PC-9 (cell line): ENCODE measurements at regions not wholly inside any gene's neighbourhood (a gene's known extent, or its start where the extent isn't known, plus 50 kb on each side); places are given as distances from the start of the nearest gene placed in this dataset.

Source experiments
- BruUV-seq: library from RNA; stranded (reverse); fragments of 400-500 nt; replicated peaks from 2 replicates; lab custom pipeline; 2021; lab: Mats Ljungman, UMichigan
- CTCF ChIA-PET: fragments of 300-600 bp; sonication (Branson Sonifier 250); formaldehyde crosslinking; loops from one replicate; lab custom pipeline; 2022; ENCODE audit warnings: antibody characterized with exemption; lab: Charles Lee
- POLR2A ChIA-PET: fragments of 300-600 bp; sonication (Branson Sonifier 250); formaldehyde crosslinking; loops from one replicate; lab custom pipeline; 2022; ENCODE audit warnings: antibody characterized with exemption; ENCODE audit not compliant: unreplicated experiment; lab: Charles Lee
- DNase-seq, 2 experiments: peaks; one replicate each; pipeline versions ENCODE4 v3.0.0 to v3.0.0-alpha.2; 2015 to 2022; ENCODE audit warnings: mixed read lengths in 1 of 2
- H2AFZ ChIP-seq: fragments of 200-600 bp; sonication (generic); 2 replicates; pipeline ENCODE4 v1.8.1; 2017; ENCODE audit warnings: antibody characterized with exemption
- H3F3A ChIP-seq: fragments of 200-600 bp; sonication (generic); 2 replicates; pipeline ENCODE4 v1.8.1; 2017; ENCODE audit warnings: antibody characterized with exemption, mild to moderate bottlenecking, low read depth; ENCODE audit not compliant: insufficient read depth
- H3K27ac ChIP-seq: fragments of 200-600 bp; sonication (generic); 2 replicates; pipeline ENCODE4 v1.6.1; 2016; ENCODE audit warnings: mixed run types
- H3K27me3 ChIP-seq: fragments of 200-600 bp; sonication (generic); 2 replicates; pipeline ENCODE4 v1.6.1; 2016; ENCODE audit warnings: low read depth, mixed run types; ENCODE audit not compliant: insufficient read depth
- H3K36me3 ChIP-seq: fragments of 200-600 bp; sonication (generic); 2 replicates; pipeline ENCODE4 v1.6.1; 2016; ENCODE audit warnings: low read depth, mixed run types
- H3K4me1 ChIP-seq: fragments of 200-600 bp; sonication (generic); replicated peaks from 2 replicates; pipeline ENCODE4 v1.6.1; 2016; ENCODE audit warnings: mixed run types; ENCODE audit not compliant: insufficient read depth
- H3K4me2 ChIP-seq: fragments of 200-600 bp; sonication (generic); 2 replicates; pipeline ENCODE4 v1.6.1; 2017; ENCODE audit warnings: mixed run types
- H3K4me3 ChIP-seq: fragments of 200-600 bp; sonication (generic); 2 replicates; pipeline ENCODE4 v1.6.1; 2016; ENCODE audit warnings: mixed run types
- H3K79me2 ChIP-seq: fragments of 200-600 bp; sonication (generic); 2 replicates; pipeline ENCODE4 v1.6.1; 2017; ENCODE audit warnings: low read depth, mixed run types
- H3K9me2 ChIP-seq: fragments of 200-600 bp; sonication (generic); 2 replicates; pipeline ENCODE4 v1.8.1; 2017; ENCODE audit warnings: mild to moderate bottlenecking; ENCODE audit not compliant: insufficient read depth
- H3K9me3 ChIP-seq: fragments of 200-600 bp; sonication (generic); 2 replicates; pipeline ENCODE4 v1.8.1; 2016; ENCODE audit warnings: low read depth; ENCODE audit not compliant: insufficient read depth
- H4K20me1 ChIP-seq: fragments of 200-600 bp; sonication (generic); 2 replicates; pipeline ENCODE4 v1.8.1; 2017; ENCODE audit not compliant: insufficient read depth
- CTCF ChIP-seq: fragments of 200-600 bp; sonication (generic); conservative IDR thresholded peaks from 2 replicates; pipeline ENCODE4 v1.6.1; 2017; ENCODE audit warnings: mixed run types, antibody characterized with exemption, mild to moderate bottlenecking, moderate library complexity
- EZH2 ChIP-seq: fragments of 200-600 bp; sonication (generic); IDR thresholded peaks from 2 replicates; pipeline ENCODE4 v1.8.0; 2017; ENCODE audit warnings: antibody characterized with exemption, low read depth
- intact Hi-C: fragments of 100-400 bp; cut with micrococcal nuclease; formaldehyde crosslinking; loops from one replicate; pipeline ENCODE4 v1.10.0; 2022; ENCODE audit not compliant: unreplicated experiment

DNA sequence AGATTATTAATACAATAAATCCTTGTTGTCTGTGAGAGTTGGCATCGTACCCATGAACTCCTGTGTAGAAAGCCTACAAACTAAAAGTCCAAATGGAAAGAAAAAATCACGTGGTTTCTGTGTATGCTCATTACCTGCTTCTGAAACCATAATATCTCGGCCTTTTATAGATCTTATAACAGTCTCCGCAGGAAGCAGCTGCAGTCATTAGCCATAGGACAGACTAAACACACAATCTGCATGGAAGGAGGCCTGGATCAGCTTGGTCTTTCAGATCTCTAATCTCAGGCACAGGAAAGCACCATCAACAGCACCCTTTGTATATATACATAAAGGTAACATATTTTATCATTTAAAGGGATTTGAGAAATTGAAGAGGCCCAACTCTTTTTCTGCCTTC is 508.9 kb upstream of the TCF4 start:
- no TSS peak for BruUV-seq
- H3F3A ChIP-seq: no peaks in the 10 kb centered on the region
- no peak overlapping the region for H3K27ac ChIP-seq
- DNase-seq: no peak
- TF ChIP-seq EZH2 (no peak), CTCF (no peak)
- H3K79me2 ChIP-seq: no peaks in the 10 kb centered on the region
- H4K20me1 ChIP-seq: no peaks in the 10 kb centered on the region
- no peak overlapping the region for H3K4me2 ChIP-seq
- no peak overlapping the region for H3K4me3 ChIP-seq
- ChIA-PET POLR2A (no interaction called here), CTCF (no interaction called here)
- H2AFZ ChIP-seq: no peak overlapping the region
- H3K9me2 ChIP-seq: no peaks in the 10 kb centered on the region
- no peaks in the 10 kb centered on the region for H3K27me3 ChIP-seq
- no peaks in the 10 kb centered on the region for H3K36me3 ChIP-seq
- no peaks in the 10 kb centered on the region for H3K9me3 ChIP-seq
- intact Hi-C loops: no loop called here
- no peaks in the 10 kb centered on the region for H3K4me1 ChIP-seq

- H3K4me1 ChIP-seq: no peaks in the 10 kb centered on the region
- H4K20me1 ChIP-seq: no peaks in the 10 kb centered on the region
- H3K79me2 ChIP-seq: no peaks in the 10 kb centered on the region
- DNase-seq: no peak
- H3K4me2 ChIP-seq: no peak overlapping the region
- H3K27ac ChIP-seq: no peak overlapping the region
- BruUV-seq: no TSS peak
- CTCF ChIA-PET: no interaction called here
- no peaks in the 10 kb centered on the region for H3K9me2 ChIP-seq
- H3F3A ChIP-seq: no peaks in the 10 kb centered on the region
- H3K4me3 ChIP-seq: no peak overlapping the region
- H3K9me3 ChIP-seq: no peaks in the 10 kb centered on the region
- no peaks in the 10 kb centered on the region for H3K27me3 ChIP-seq
- no peaks in the 10 kb centered on the region for H3K36me3 ChIP-seq
- TF ChIP-seq CTCF (no peak), EZH2 (no peak)
- H2AFZ ChIP-seq: no peak overlapping the region
- POLR2A ChIA-PET: no interaction called here
- intact Hi-C loops: no loop called here
Measured at GRCh38 chr18:56089612-56090258, 501.7 kb upstream of the TCF4 start.

- H3K27ac ChIP-seq: no peak overlapping the region
- H3K4me2 ChIP-seq: no peak overlapping the region
- H3K27me3 ChIP-seq: no peaks in the 10 kb centered on the region
- intact Hi-C loops: no loop called here
- H3K4me3 ChIP-seq: no peak overlapping the region
- H3K9me2 ChIP-seq: no peaks in the 10 kb centered on the region
- CTCF ChIA-PET: no interaction called here
- no peaks in the 10 kb centered on the region for H3F3A ChIP-seq
- no peak for DNase-seq
- no peak overlapping the region for H2AFZ ChIP-seq
- no peaks in the 10 kb centered on the region for H3K79me2 ChIP-seq
- H4K20me1 ChIP-seq: no peaks in the 10 kb centered on the region
- H3K9me3 ChIP-seq: no peaks in the 10 kb centered on the region
- H3K4me1 ChIP-seq: no peaks in the 10 kb centered on the region
- no TSS peak for BruUV-seq
- no peaks in the 10 kb centered on the region for H3K36me3 ChIP-seq
- no peak for TF ChIP-seq CTCF
- no peak for TF ChIP-seq EZH2
- POLR2A ChIA-PET: no interaction called here
Measured at GRCh38 chr18:56086786-56087185, 498.8 kb upstream of the TCF4 start.
